Body of pancreas (tissue), 4 donors: ENCODE measurements at regions not wholly inside any gene's neighbourhood (a gene's known extent, or its start where the extent isn't known, plus 50 kb on each side); places are given as distances from the start of the nearest gene placed in this dataset.
"Not testable (repeated sequence)": the region's sequence is repeated elsewhere in the genome, so short reads cannot be mapped to it uniquely, and the experiment has no call there.

ENCODE experiments used
- CTCF ChIP-seq, 7 experiments: fragments of 450-650 bp in 4 of 7; fragments of 200-600 bp in 3 of 7; sonication (generic) in 3 of 7; IDR thresholded peaks; one replicate each; pipeline ENCODE4 v1.5.1; 2016 to 2019; ENCODE audit warnings: antibody characterized with exemption in 7 of 7
- POLR2A ChIP-seq, 3 donors: fragments of 450-650 bp; IDR thresholded peaks; one replicate each; pipeline ENCODE4 v1.6.1; 2016; ENCODE audit warnings: antibody characterized with exemption in 3 of 3, mild to moderate bottlenecking in 2 of 3

DNA sequence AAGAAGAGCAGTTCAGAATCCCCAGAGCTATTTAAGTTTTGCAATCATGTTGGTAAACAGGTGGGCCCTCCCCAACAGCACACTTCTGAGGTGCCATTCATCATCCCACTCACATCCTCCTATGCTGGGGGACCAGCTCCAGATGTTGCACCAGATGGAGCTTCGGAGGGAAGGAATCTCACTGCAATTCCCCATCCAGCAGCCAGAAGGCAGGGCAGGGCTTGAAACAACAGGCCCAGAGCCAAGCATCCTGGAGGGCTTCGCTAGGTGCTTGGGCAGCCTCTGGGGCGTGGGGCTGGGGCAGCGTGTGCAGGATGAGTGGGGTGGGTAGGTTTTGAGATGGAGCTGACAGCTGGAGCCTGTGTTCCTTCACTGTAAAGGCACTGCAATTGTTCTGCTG lies 73.6 kb downstream of the ATP6V0E2 start:
- not testable (repeated sequence) for TF ChIP-seq CTCF, POLR2A (IDR thresholded peaks at IDR 0.05)
